K562 (cell line): ENCODE measurements at regions not wholly inside any gene's neighbourhood (a gene's known extent, or its start where the extent isn't known, plus 50 kb on each side); places are given as distances from the start of the nearest gene placed in this dataset.

Experiments used
- ATAC-seq: fragments of 200-7000 bp; cut with Tn5 transposase; 3 replicates; pipeline ENCODE4 v1.9.1; 2020; ENCODE audit warnings: moderate library complexity
- BruUV-seq: library from RNA; stranded (reverse); fragments of 400-500 nt; replicated peaks from 2 replicates; lab custom pipeline; 2021; lab: Mats Ljungman, UMichigan
- CTCF ChIA-PET: fragments of 300-600 bp; formaldehyde crosslinking; extraction: SDS; loops from one replicate; lab custom pipeline; 2021; ENCODE audit warnings: low intra/inter-chr PET ratio; lab: Yijun Ruan, JAX
- POLR2A ChIA-PET: fragments of 300-600, 350-650 bp; sonication (Branson Sonifier 250); formaldehyde crosslinking; extraction: SDS; loops from one replicate; lab custom pipeline; 2021; ENCODE audit warnings: antibody characterized with exemption, inconsistent platforms; lab: Yijun Ruan, JAX
- DNase-seq, 4 experiments: peaks; one replicate each; pipeline versions ENCODE4 v3.0.0 to v3.0.0-alpha.2; 2011 to 2018; ENCODE audit warnings: low spot score in 3 of 4, mixed read lengths in 3 of 4; ENCODE audit errors: extremely low read depth in 1 of 4
- FAIRE-seq: peaks from 2 replicates; lab custom pipeline; 2011; peaks lifted over from hg19 to GRCh38; lab: Jason Lieb, UNC
- H2AFZ ChIP-seq: 2 replicates; pipeline ENCODE4 v1.6.0; 2011; ENCODE audit warnings: low read depth, low read length, control low read depth, inconsistent platforms
- H3K27ac ChIP-seq: fragments of 200-600 bp; 3 replicates; pipeline ENCODE4 v1.8.0; 2011; ENCODE audit warnings: low read depth, mild to moderate bottlenecking, control low read depth, inconsistent platforms, low read length, moderate library complexity, mixed read lengths; ENCODE audit errors: extremely low read depth
- H3K27me3 ChIP-seq, 2 experiments: fragments of 300-600 bp in 1 of 2; 2 replicates in 1 of 2; 3 replicates in 1 of 2; pipeline versions ENCODE4 v1.6.0 to v1.8.0; 2011; ENCODE audit warnings: inconsistent platforms in 2 of 2, low read length in 2 of 2, mild to moderate bottlenecking in 1 of 2, mixed read lengths in 1 of 2, moderate library complexity in 1 of 2; ENCODE audit not compliant: control insufficient read depth in 2 of 2, insufficient read depth in 2 of 2
- H3K36me3 ChIP-seq: fragments of 300-600 bp; 3 replicates; pipeline ENCODE4 v1.8.0; 2011; ENCODE audit warnings: mild to moderate bottlenecking, low read length, inconsistent platforms; ENCODE audit not compliant: control insufficient read depth, insufficient read depth
- H3K4me1 ChIP-seq, 2 experiments: fragments of 200-600 bp in 1 of 2; replicated peaks in 1 of 2; 2 replicates in 1 of 2; 3 replicates in 1 of 2; pipeline versions ENCODE4 v1.5.1 to v1.8.0; 2011; ENCODE audit warnings: inconsistent platforms in 2 of 2, low read length in 2 of 2, mild to moderate bottlenecking in 1 of 2, mixed read lengths in 1 of 2, moderate library complexity in 1 of 2; ENCODE audit not compliant: control insufficient read depth in 2 of 2, insufficient read depth in 2 of 2
- H3K4me2 ChIP-seq: 2 replicates; pipeline ENCODE4 v1.6.1; 2011; ENCODE audit warnings: low read length, control low read depth, inconsistent platforms, mixed read lengths; ENCODE audit not compliant: insufficient read depth
- H3K4me3 ChIP-seq: fragments of 200-600 bp; sonication (generic), shearing (Covaris generic); 2 replicates; pipeline ENCODE4 v1.5.1; 2016; ENCODE audit warnings: control low read depth, inconsistent platforms
- H3K79me2 ChIP-seq: fragments of 200-600 bp; 3 replicates; pipeline ENCODE4 v1.8.0; 2011; ENCODE audit warnings: low read length, inconsistent platforms; ENCODE audit not compliant: control insufficient read depth, insufficient read depth
- H3K9ac ChIP-seq, 2 experiments: 2 replicates each; pipeline versions ENCODE4 v1.6.0 to v1.6.1; 2011; ENCODE audit warnings: low read depth in 2 of 2, low read length in 2 of 2, control low read depth in 1 of 2, inconsistent platforms in 1 of 2, mild to moderate bottlenecking in 1 of 2, mixed read lengths in 1 of 2; ENCODE audit not compliant: insufficient read depth in 1 of 2
- H3K9me1 ChIP-seq: one replicate; pipeline ENCODE4 v1.6.0; 2011; ENCODE audit warnings: inconsistent platforms, mild to moderate bottlenecking, low read length, moderate library complexity; ENCODE audit not compliant: control insufficient read depth, insufficient read depth
- H3K9me3 ChIP-seq: replicated peaks from 2 replicates; pipeline ENCODE4 v1.5.1; 2011; ENCODE audit warnings: low read depth, low read length, inconsistent platforms; ENCODE audit not compliant: control insufficient read depth, insufficient read depth
- H4K20me1 ChIP-seq: replicated peaks from 2 replicates; pipeline ENCODE4 v1.6.1; 2011; ENCODE audit warnings: low read length, inconsistent platforms, mixed read lengths; ENCODE audit not compliant: control insufficient read depth, insufficient read depth
- ETS2 ChIP-seq: IDR thresholded peaks from 2 replicates; pipeline ENCODE4 v1.6.1; 2016; ENCODE audit warnings: borderline replicate concordance, missing genetic modification characterization, mild to moderate bottlenecking, moderate library complexity, missing compliant biosample characterization; ENCODE audit not compliant: poor library complexity, severe bottlenecking
- MIER1 ChIP-seq: fragments of 450-650 bp; IDR thresholded peaks from 2 replicates; pipeline ENCODE4 v1.6.1; 2016; ENCODE audit warnings: antibody characterized with exemption, mild to moderate bottlenecking, low read depth
- NFE2L1 ChIP-seq: fragments of 450-650 bp; IDR thresholded peaks from 2 replicates; pipeline ENCODE4 v1.6.1; 2016; ENCODE audit warnings: missing genetic modification characterization, low read depth, mild to moderate bottlenecking, missing compliant biosample characterization, moderate library complexity, borderline replicate concordance
- NR2F6 ChIP-seq: fragments of 450-650 bp; formaldehyde crosslinking; IDR thresholded peaks from 2 replicates; pipeline ENCODE4 v1.4.0; 2020; ENCODE audit warnings: mild to moderate bottlenecking
- RBM22 ChIP-seq: fragments of 200-400 bp; formaldehyde crosslinking; IDR thresholded peaks from 2 replicates; pipeline ENCODE4 v1.6.1; 2018; ENCODE audit warnings: low read length, low read depth; ENCODE audit not compliant: poor library complexity, severe bottlenecking
- SAFB2 ChIP-seq: fragments of 200-400 bp; formaldehyde crosslinking; IDR thresholded peaks from 2 replicates; pipeline ENCODE4 v1.6.1; 2018; ENCODE audit warnings: borderline replicate concordance, low read length, low read depth, moderate library complexity; ENCODE audit not compliant: severe bottlenecking
- SMAD2 ChIP-seq: fragments of 150-350 bp; IDR thresholded peaks from 2 replicates; pipeline ENCODE4 v1.6.1; 2014; ENCODE audit warnings: low read depth, mild to moderate bottlenecking, low read length
- SNAPC5 ChIP-seq: fragments of 250-450 bp; sonication (Bioruptor Pico); IDR thresholded peaks from 2 replicates; pipeline ENCODE4 v1.8.0; 2021; ENCODE audit warnings: moderate library complexity, mild to moderate bottlenecking, inconsistent platforms
- SREBF2 ChIP-seq: sonication (generic); formaldehyde crosslinking; IDR thresholded peaks from 2 replicates; pipeline ENCODE4 v1.4.0; 2020; ENCODE audit warnings: mild to moderate bottlenecking, missing genetic modification reagents
- TAF9B ChIP-seq: fragments of 450-650 bp; IDR thresholded peaks from 2 replicates; pipeline ENCODE4 v1.6.1; 2018; ENCODE audit warnings: mild to moderate bottlenecking; ENCODE audit not compliant: partially characterized antibody
- ZBTB2 ChIP-seq: fragments of 450-650 bp; IDR thresholded peaks from 2 replicates; pipeline ENCODE4 v1.6.1; 2016; ENCODE audit warnings: antibody characterized with exemption
- ZBTB33 ChIP-seq: sonication (generic); formaldehyde crosslinking; IDR thresholded peaks from 2 replicates; pipeline ENCODE4 v1.8.1; 2023; ENCODE audit warnings: mild to moderate bottlenecking, missing genetic modification reagents
- ZNF311 ChIP-seq: fragments of 250-450 bp; sonication (Bioruptor Pico); IDR thresholded peaks from 2 replicates; pipeline ENCODE4 v1.4.0; 2020; ENCODE audit warnings: mild to moderate bottlenecking, moderate library complexity
- ZNF764 ChIP-seq: fragments of 250-450 bp; sonication (Bioruptor Pico); IDR thresholded peaks from 2 replicates; pipeline ENCODE4 v1.4.0; 2020; ENCODE audit warnings: low read depth, mild to moderate bottlenecking, moderate library complexity
- WGBS: fragments of 100-300 bp; shearing (Covaris generic); methylation state at CpG from one replicate; pipeline ENCODE4 v1.1.6; 2016; ENCODE audit warnings: low coverage, mixed read lengths; ENCODE audit not compliant: insufficient coverage; ENCODE audit errors: missing lambda C conversion rate; 5-methylcytosine and 5-hydroxymethylcytosine counted together
- in situ Hi-C: fragments of 300-500 bp; cut with MboI; formaldehyde crosslinking; loops from 4 replicates; pipeline ENCODE4 v1.15.0; 2018; ENCODE audit warnings: inconsistent platforms, mixed read lengths
- intact Hi-C: fragments of 100-400 bp; cut with micrococcal nuclease; formaldehyde crosslinking; loops from 2 replicates; pipeline ENCODE4 v1.14.2; 2022
- TF ChIP-seq, protein P1 (sequence below): fragments of 200-400 bp; formaldehyde crosslinking; IDR thresholded peaks from 2 replicates; pipeline ENCODE4 v1.6.1; 2017; ENCODE audit warnings: mild to moderate bottlenecking, low read depth, low read length, moderate library complexity

DNA sequence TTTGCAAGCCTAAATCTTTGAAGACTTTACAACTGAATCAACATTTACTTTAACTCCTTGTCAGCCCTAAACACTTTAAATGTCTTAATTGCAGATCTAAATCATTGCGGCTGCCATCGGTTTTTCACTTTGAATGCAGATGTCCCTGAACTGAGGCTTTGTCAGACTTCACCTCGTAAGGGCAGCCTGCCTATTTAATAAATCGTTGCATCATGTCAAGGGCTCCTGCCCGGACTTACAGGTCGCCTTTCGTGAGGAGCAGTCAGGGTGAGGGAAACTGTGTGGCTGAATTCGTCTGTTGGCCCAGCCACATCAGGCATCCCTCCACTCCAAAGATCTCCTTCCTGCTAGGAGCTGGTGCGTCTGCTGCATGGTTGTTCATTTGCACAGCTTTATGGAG lies 368.2 kb upstream of the NPVF start:
- in situ Hi-C loops, result no loop called here
- no peaks in the 10 kb centered on the region for H3K9me1 ChIP-seq
- no peaks in the 10 kb centered on the region for H3K9me3 ChIP-seq
- no peak overlapping the region for H2AFZ ChIP-seq
- no peak for DNase-seq
- no peak overlapping the region for H3K4me3 ChIP-seq
- no peaks in the 10 kb centered on the region for H3K36me3 ChIP-seq
- no peak overlapping the region for H3K27ac ChIP-seq
- H3K79me2 ChIP-seq, result no peaks in the 10 kb centered on the region
- H3K4me2 ChIP-seq, result no peak overlapping the region
- 4% methylated on average over 9 of the region's 9 CpGs for WGBS
- TF ChIP-seq SREBF2 (CRISPR knock-in tag), result no peak
- TF ChIP-seq MIER1, result no peak
- TF ChIP-seq SNAPC5 (CRISPR knock-in tag), result no peak
- no peak for TF ChIP-seq ZBTB2
- TF ChIP-seq NFE2L1 (tag), result no peak
- TF ChIP-seq ZNF311 (CRISPR knock-in tag), result no peak
- no peak for TF ChIP-seq SMAD2
- TF ChIP-seq ETS2, result no peak
- no peak for TF ChIP-seq RBM22
- TF ChIP-seq, protein P1, sequence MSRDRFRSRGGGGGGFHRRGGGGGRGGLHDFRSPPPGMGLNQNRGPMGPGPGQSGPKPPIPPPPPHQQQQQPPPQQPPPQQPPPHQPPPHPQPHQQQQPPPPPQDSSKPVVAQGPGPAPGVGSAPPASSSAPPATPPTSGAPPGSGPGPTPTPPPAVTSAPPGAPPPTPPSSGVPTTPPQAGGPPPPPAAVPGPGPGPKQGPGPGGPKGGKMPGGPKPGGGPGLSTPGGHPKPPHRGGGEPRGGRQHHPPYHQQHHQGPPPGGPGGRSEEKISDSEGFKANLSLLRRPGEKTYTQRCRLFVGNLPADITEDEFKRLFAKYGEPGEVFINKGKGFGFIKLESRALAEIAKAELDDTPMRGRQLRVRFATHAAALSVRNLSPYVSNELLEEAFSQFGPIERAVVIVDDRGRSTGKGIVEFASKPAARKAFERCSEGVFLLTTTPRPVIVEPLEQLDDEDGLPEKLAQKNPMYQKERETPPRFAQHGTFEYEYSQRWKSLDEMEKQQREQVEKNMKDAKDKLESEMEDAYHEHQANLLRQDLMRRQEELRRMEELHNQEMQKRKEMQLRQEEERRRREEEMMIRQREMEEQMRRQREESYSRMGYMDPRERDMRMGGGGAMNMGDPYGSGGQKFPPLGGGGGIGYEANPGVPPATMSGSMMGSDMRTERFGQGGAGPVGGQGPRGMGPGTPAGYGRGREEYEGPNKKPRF, result no peak
- TF ChIP-seq TAF9B, result no peak
- TF ChIP-seq SAFB2, result no peak
- no peak for TF ChIP-seq NR2F6 (CRISPR knock-in tag)
- no peak for TF ChIP-seq ZBTB33
- no peak for TF ChIP-seq ZNF764 (CRISPR knock-in tag)
- TF ChIP-seq, all 486 proteins: peak for 0
- FAIRE-seq, result no peak
- intact Hi-C loops, result no loop called here
- no peaks in the 10 kb centered on the region; a peak in 1 of 5 replicates for H3K4me1 ChIP-seq
- CTCF ChIA-PET, result no interaction called here
- no TSS peak for BruUV-seq
- ATAC-seq, result no peak
- H4K20me1 ChIP-seq, result no peaks in the 10 kb centered on the region
- H3K9ac ChIP-seq, result no peak overlapping the region
- POLR2A ChIA-PET, result no interaction called here
- peaks cover 6 to 15% of the 10 kb centered on the region in 2 experiments; a peak in 4 of 5 replicates for H3K27me3 ChIP-seq
